ENCODE measurements at regions not wholly inside any gene's neighbourhood (a gene's known extent, or its start where the extent isn't known, plus 50 kb on each side); places are given as distances from the start of the nearest gene placed in this dataset.

DNA sequence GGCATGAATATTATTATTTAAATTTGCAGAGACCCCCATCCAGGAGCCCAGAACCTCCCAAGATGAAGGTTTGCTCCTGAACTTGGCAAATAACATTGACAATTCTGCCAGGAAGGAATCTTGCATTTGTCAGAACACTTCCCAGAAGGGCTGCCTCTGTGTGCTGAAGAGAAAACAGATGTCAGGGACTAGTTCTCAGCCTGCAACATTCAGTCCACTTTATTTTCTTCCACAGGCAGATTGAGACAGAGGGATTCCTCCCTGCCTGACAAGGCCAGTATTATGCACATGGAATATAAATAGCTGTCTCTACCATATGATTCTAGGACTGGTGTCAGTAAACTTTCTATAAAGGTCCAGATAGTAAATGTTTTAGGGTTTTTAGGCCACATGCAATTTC, 171.5 kb upstream of the SIX2 start:
- Histone ChIP-seq H3K36me3 (ENCODE audit: control insufficient read depth in 4 of 4, insufficient read depth in 4 of 4, low read length in 3 of 4) (no peaks in the 10 kb centered on the region), H3K27me3 (replicated peaks in 2 of 5; ENCODE audit: control insufficient read depth in 4 of 5, insufficient read depth in 5 of 5, low read length in 4 of 5) (peaks cover 0 to 7% (median 0%) of the 10 kb centered on the region in 5 experiments), H3K4me3 (ENCODE audit: control insufficient read depth in 1 of 7, extremely low read depth in 1 of 7, insufficient read depth in 4 of 7, low read depth in 2 of 7, low read length in 6 of 7) (no peak overlapping the region), H3K4me1 (ENCODE audit: control extremely low read depth in 1 of 4, control insufficient read depth in 4 of 4, insufficient read depth in 4 of 4, low read length in 3 of 4) (peaks cover 0 to 13% (median 8%) of the 10 kb centered on the region in 4 experiments), H3K9me3 (ENCODE audit: control extremely low read depth in 1 of 5, control insufficient read depth in 4 of 5, insufficient read depth in 2 of 5, low read depth in 1 of 5, low read length in 4 of 5) (peaks cover 0 to 5% (median 0%) of the 10 kb centered on the region in 5 experiments), H3K27ac (ENCODE audit: insufficient read depth in 1 of 2, low read depth in 1 of 2, low read length in 2 of 2, poor library complexity in 1 of 2, severe bottlenecking in 2 of 2) (no peak overlapping the region)
- ChIA-PET POLR2A (no interaction called here), CTCF (no interaction called here)
- DNase-seq = no peak

DNA sequence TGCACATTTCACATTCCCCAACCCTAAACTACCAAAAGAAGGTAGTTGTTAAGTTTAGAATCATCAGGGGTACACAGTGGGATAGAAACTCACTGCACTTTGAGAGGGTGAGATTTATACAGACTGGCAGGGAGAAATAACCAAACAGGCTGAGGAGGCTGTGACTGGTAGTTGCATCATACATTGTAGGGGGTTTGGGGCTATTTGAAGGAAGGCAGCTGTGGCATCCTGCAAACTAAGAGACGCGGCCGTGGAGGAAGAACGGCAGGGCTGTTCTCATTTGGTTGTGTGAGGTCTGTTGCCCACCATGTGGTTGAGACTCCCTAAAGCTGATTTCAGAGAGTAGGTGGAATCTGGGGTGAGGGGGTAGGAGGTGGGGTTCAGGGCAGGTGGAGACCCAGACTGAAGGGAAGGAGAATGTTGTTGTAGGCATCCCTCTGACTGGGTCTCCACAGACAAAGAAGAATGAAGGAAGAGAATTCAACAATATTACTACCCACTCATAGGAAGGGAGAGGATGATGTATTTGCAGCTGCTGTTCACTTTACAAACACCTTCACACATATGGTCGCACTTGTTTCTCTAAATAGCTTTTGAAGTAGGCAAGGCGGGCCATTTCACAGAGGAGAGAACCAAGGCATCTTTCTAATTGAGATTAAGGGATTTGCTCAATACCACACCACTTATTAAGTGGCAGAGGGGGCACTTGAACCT, 170.9 kb upstream of the SIX2 start:
- peaks cover 0 to 7% (median under 1%) of the 10 kb centered on the region in 5 experiments for H3K27me3 ChIP-seq (replicated peaks in 2 of 5; ENCODE audit: control insufficient read depth in 4 of 5, insufficient read depth in 5 of 5, low read length in 4 of 5)
- H3K27ac ChIP-seq (ENCODE audit: insufficient read depth in 1 of 2, low read depth in 1 of 2, low read length in 2 of 2, poor library complexity in 1 of 2, severe bottlenecking in 2 of 2) = no peak overlapping the region
- peak in 2 of 3 donors; percentile 23 to 26 for DNase-seq
- POLR2A ChIA-PET = no interaction called here
- WGBS (ENCODE audit: insufficient coverage) = 82% methylated on average over 2 of the region's 6 CpGs
- CTCF ChIA-PET = no interaction called here
- H3K4me3 ChIP-seq (ENCODE audit: control insufficient read depth in 1 of 7, extremely low read depth in 1 of 7, insufficient read depth in 4 of 7, low read depth in 2 of 7, low read length in 6 of 7) = no peak overlapping the region
- peaks cover 0 to 13% (median 8%) of the 10 kb centered on the region in 4 experiments for H3K4me1 ChIP-seq (ENCODE audit: control extremely low read depth in 1 of 4, control insufficient read depth in 4 of 4, insufficient read depth in 4 of 4, low read length in 3 of 4)
- H3K36me3 ChIP-seq (ENCODE audit: control insufficient read depth in 4 of 4, insufficient read depth in 4 of 4, low read length in 3 of 4) = no peaks in the 10 kb centered on the region
- H3K9me3 ChIP-seq (ENCODE audit: control extremely low read depth in 1 of 5, control insufficient read depth in 4 of 5, insufficient read depth in 2 of 5, low read depth in 1 of 5, low read length in 4 of 5) = peaks cover 0 to 5% (median 0%) of the 10 kb centered on the region in 5 experiments

DNA sequence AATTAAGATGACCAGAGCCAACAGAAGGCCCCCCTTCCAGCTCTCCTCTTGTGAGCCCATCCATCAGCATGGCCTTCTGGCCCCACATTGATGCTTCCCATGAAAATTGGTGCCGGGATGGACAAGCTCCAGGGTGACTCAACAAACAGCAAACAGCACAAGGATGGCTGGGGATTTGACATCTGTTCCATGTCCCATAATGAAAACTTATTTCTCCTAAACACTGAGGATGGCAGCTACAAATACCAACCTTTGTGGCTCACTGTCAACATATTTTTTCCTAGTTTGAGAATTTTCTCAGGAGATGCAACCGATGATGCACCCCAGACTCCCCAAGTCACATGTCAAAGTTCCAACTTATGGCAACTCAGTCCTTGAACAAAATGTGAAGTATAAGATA, 169.6 kb upstream of the SIX2 start:
- DNase-seq = no peak
- CTCF ChIA-PET = no interaction called here
- H3K4me1 ChIP-seq (ENCODE audit: control extremely low read depth in 1 of 4, control insufficient read depth in 4 of 4, insufficient read depth in 4 of 4, low read length in 3 of 4) = peaks cover 0 to 13% (median 8%) of the 10 kb centered on the region in 4 experiments
- peaks cover 0 to 12% (median 3%) of the 10 kb centered on the region in 5 experiments for H3K27me3 ChIP-seq (replicated peaks in 2 of 5; ENCODE audit: control insufficient read depth in 4 of 5, insufficient read depth in 5 of 5, low read length in 4 of 5)
- POLR2A ChIA-PET = no interaction called here
- H3K27ac ChIP-seq (ENCODE audit: insufficient read depth in 1 of 2, low read depth in 1 of 2, low read length in 2 of 2, poor library complexity in 1 of 2, severe bottlenecking in 2 of 2) = no peak overlapping the region
- WGBS (ENCODE audit: insufficient coverage) = 100% methylated on average over 2 of the region's 2 CpGs
- H3K4me3 ChIP-seq (ENCODE audit: control insufficient read depth in 1 of 7, extremely low read depth in 1 of 7, insufficient read depth in 4 of 7, low read depth in 2 of 7, low read length in 6 of 7) = no peak overlapping the region
- H3K9me3 ChIP-seq (ENCODE audit: control extremely low read depth in 1 of 5, control insufficient read depth in 4 of 5, insufficient read depth in 2 of 5, low read depth in 1 of 5, low read length in 4 of 5) = peaks cover 0 to 5% (median 1%) of the 10 kb centered on the region in 5 experiments
- no peaks in the 10 kb centered on the region for H3K36me3 ChIP-seq (ENCODE audit: control insufficient read depth in 4 of 4, insufficient read depth in 4 of 4, low read length in 3 of 4)

DNA sequence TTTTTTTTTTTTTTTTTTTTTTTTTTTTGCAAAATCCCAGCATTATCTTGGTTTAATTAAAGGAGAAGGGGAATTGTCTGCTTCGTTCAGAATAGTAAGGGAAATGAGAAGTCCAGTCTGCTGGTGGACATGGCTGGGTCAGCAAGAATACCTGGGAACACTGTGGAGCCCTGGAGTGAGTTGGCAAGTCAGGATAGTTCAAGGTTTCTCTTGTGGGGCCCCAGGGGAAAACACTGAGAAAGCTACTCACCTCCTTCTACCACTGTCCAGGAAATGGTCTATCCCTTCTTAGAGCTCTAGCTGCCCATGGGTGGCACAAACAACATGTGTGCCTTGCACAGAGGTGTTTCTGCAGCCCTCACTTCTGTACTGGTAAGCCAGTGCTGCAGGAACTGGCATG, 169.1 kb upstream of the SIX2 start:
- Histone ChIP-seq H3K4me1 (ENCODE audit: control extremely low read depth in 1 of 4, control insufficient read depth in 4 of 4, insufficient read depth in 4 of 4, low read length in 3 of 4) (peaks cover 0 to 13% (median 8%) of the 10 kb centered on the region in 4 experiments), H3K36me3 (ENCODE audit: control insufficient read depth in 4 of 4, insufficient read depth in 4 of 4, low read length in 3 of 4) (no peaks in the 10 kb centered on the region), H3K4me3 (ENCODE audit: control insufficient read depth in 1 of 7, extremely low read depth in 1 of 7, insufficient read depth in 4 of 7, low read depth in 2 of 7, low read length in 6 of 7) (no peak overlapping the region), H3K9me3 (ENCODE audit: control extremely low read depth in 1 of 5, control insufficient read depth in 4 of 5, insufficient read depth in 2 of 5, low read depth in 1 of 5, low read length in 4 of 5) (peaks cover 0 to 5% (median 1%) of the 10 kb centered on the region in 5 experiments), H3K27ac (ENCODE audit: insufficient read depth in 1 of 2, low read depth in 1 of 2, low read length in 2 of 2, poor library complexity in 1 of 2, severe bottlenecking in 2 of 2) (no peak overlapping the region), H3K27me3 (replicated peaks in 2 of 5; ENCODE audit: control insufficient read depth in 4 of 5, insufficient read depth in 5 of 5, low read length in 4 of 5) (peaks cover 0 to 14% (median 6%) of the 10 kb centered on the region in 5 experiments)
- POLR2A ChIA-PET = no interaction called here
- DNase-seq = peak in 2 of 3 donors; percentile 15 to 18
- CTCF ChIA-PET = no interaction called here
- no CpG with 5 or more reads among the region's 1 CpG for WGBS (ENCODE audit: insufficient coverage)

DNA sequence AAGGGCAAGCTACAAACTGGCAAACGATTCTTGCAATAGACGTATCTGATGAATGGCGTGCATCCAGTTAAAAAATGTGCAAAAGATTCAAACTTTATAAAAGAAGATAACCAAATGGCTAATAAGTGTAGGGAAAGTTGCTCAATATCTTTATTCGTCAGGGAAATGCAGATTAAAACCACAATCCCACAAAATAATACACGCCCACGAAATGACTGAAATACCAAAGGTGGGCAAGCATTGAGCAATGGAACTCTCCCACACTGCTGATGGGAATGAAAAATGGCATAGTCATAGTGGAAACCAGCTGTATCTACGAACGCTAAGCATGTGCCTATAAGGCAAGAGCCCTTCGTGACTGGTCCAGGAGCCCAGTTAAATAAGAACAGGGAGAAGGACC, 168.6 kb upstream of the SIX2 start:
- ChIA-PET POLR2A (no interaction called here), CTCF (no interaction called here)
- Histone ChIP-seq H3K9me3 (ENCODE audit: control extremely low read depth in 1 of 5, control insufficient read depth in 4 of 5, insufficient read depth in 2 of 5, low read depth in 1 of 5, low read length in 4 of 5) (peaks cover 0 to 5% (median 1%) of the 10 kb centered on the region in 5 experiments), H3K4me1 (ENCODE audit: control extremely low read depth in 1 of 4, control insufficient read depth in 4 of 4, insufficient read depth in 4 of 4, low read length in 3 of 4) (peaks cover 0 to 14% (median 8%) of the 10 kb centered on the region in 4 experiments), H3K4me3 (ENCODE audit: control insufficient read depth in 1 of 7, extremely low read depth in 1 of 7, insufficient read depth in 4 of 7, low read depth in 2 of 7, low read length in 6 of 7) (no peak overlapping the region), H3K27ac (ENCODE audit: insufficient read depth in 1 of 2, low read depth in 1 of 2, low read length in 2 of 2, poor library complexity in 1 of 2, severe bottlenecking in 2 of 2) (no peak overlapping the region), H3K27me3 (replicated peaks in 2 of 5; ENCODE audit: control insufficient read depth in 4 of 5, insufficient read depth in 5 of 5, low read length in 4 of 5) (peaks cover 0 to 14% (median 6%) of the 10 kb centered on the region in 5 experiments), H3K36me3 (ENCODE audit: control insufficient read depth in 4 of 4, insufficient read depth in 4 of 4, low read length in 3 of 4) (no peaks in the 10 kb centered on the region)
- 7% methylated on average over 3 of the region's 9 CpGs for WGBS (ENCODE audit: insufficient coverage)
- peak; percentile 82 to 89 (median 88) for DNase-seq

DNA sequence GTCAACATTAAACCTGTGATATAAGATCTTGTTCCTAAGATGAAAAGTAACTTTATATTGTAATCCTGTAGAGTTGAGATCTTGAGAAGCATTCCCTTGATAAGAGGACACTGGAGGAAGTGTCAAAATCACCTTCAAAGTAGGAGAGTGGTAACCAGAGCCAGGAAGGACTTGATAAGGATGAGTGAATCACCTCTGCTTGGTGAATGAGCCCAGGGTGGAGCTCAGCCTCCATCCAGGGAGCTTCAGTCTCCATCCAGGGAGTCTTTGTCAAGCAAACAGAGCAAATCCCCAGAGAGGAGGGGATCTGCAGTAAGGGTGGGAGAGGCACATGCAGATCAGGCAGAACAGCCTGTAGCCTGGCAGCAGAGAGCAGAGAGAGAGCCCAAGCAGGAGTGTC, 167.1 kb upstream of the SIX2 start:
- Histone ChIP-seq H3K9me3 (ENCODE audit: control extremely low read depth in 1 of 5, control insufficient read depth in 4 of 5, insufficient read depth in 2 of 5, low read depth in 1 of 5, low read length in 4 of 5) (peaks cover 0 to 5% (median 1%) of the 10 kb centered on the region in 5 experiments), H3K4me3 (ENCODE audit: control insufficient read depth in 1 of 7, extremely low read depth in 1 of 7, insufficient read depth in 4 of 7, low read depth in 2 of 7, low read length in 6 of 7) (no peak overlapping the region), H3K27me3 (replicated peaks in 2 of 5; ENCODE audit: control insufficient read depth in 4 of 5, insufficient read depth in 5 of 5, low read length in 4 of 5) (peaks cover 0 to 15% (median 6%) of the 10 kb centered on the region in 5 experiments), H3K36me3 (ENCODE audit: control insufficient read depth in 4 of 4, insufficient read depth in 4 of 4, low read length in 3 of 4) (no peaks in the 10 kb centered on the region), H3K4me1 (ENCODE audit: control extremely low read depth in 1 of 4, control insufficient read depth in 4 of 4, insufficient read depth in 4 of 4, low read length in 3 of 4) (peaks cover 4 to 22% (median 11%) of the 10 kb centered on the region in 4 experiments), H3K27ac (ENCODE audit: insufficient read depth in 1 of 2, low read depth in 1 of 2, low read length in 2 of 2, poor library complexity in 1 of 2, severe bottlenecking in 2 of 2) (no peak overlapping the region)
- DNase-seq = no peak
- ChIA-PET CTCF (interaction anchor here (1.3 to 1.8 kb wide), 2 partner anchors 10 to 13 kb away, joined by 5 read pairs; no protein-coding TSS in a partner anchor), POLR2A (no interaction called here)

DNA sequence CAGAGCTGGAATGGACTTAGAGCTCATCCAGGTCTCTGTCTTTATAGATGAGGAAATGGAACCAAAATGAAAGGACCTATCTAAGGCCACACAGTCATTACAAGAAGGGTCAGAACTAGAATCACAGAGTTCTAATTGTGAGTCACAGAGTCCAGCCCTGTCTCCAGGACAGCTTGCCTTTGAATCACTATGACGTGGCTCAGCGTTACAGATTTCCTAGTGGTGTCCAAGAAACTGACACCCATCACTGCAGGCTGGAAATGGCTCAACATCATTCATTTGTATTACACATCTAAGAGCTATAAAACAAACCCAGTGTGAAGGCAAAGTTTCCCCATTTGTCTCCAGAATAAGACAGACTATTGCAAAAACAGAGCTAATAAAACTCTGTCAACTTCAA, 164.3 kb upstream of the SIX2 start:
- no peak overlapping the region for H3K4me3 ChIP-seq (ENCODE audit: control insufficient read depth in 1 of 7, extremely low read depth in 1 of 7, insufficient read depth in 4 of 7, low read depth in 2 of 7, low read length in 6 of 7)
- CTCF ChIA-PET = interaction anchor here (0.8 kb wide), 1 partner anchor 90 kb away, joined by 3 read pairs; no protein-coding TSS in a partner anchor
- POLR2A ChIA-PET = no interaction called here
- peaks cover 8 to 47% (median 27%) of the 10 kb centered on the region in 4 experiments for H3K4me1 ChIP-seq (ENCODE audit: control extremely low read depth in 1 of 4, control insufficient read depth in 4 of 4, insufficient read depth in 4 of 4, low read length in 3 of 4)
- WGBS (ENCODE audit: insufficient coverage) = 74% methylated on average over 2 of the region's 2 CpGs
- peaks cover 0 to 43% (median 12%) of the 10 kb centered on the region in 5 experiments for H3K27me3 ChIP-seq (replicated peaks in 2 of 5; ENCODE audit: control insufficient read depth in 4 of 5, insufficient read depth in 5 of 5, low read length in 4 of 5)
- no peaks in the 10 kb centered on the region for H3K36me3 ChIP-seq (ENCODE audit: control insufficient read depth in 4 of 4, insufficient read depth in 4 of 4, low read length in 3 of 4)
- no peak overlapping the region for H3K27ac ChIP-seq (ENCODE audit: insufficient read depth in 1 of 2, low read depth in 1 of 2, low read length in 2 of 2, poor library complexity in 1 of 2, severe bottlenecking in 2 of 2)
- H3K9me3 ChIP-seq (ENCODE audit: control extremely low read depth in 1 of 5, control insufficient read depth in 4 of 5, insufficient read depth in 2 of 5, low read depth in 1 of 5, low read length in 4 of 5) = peaks cover 0 to 2% (median 1%) of the 10 kb centered on the region in 5 experiments
- no peak for DNase-seq
